Tibial nerve (tissue), 4 donors: ENCODE measurements at regions not wholly inside any gene's neighbourhood (a gene's known extent, or its start where the extent isn't known, plus 50 kb on each side); places are given as distances from the start of the nearest gene placed in this dataset.

Experiments used
- CTCF ChIP-seq, 5 experiments: fragments of 200-600 bp in 3 of 5; fragments of 450-650 bp in 2 of 5; sonication (generic) in 3 of 5; IDR thresholded peaks; one replicate each; pipeline ENCODE4 v1.5.1; 2016 to 2019; ENCODE audit warnings: antibody characterized with exemption in 5 of 5, mild to moderate bottlenecking in 3 of 5, moderate library complexity in 2 of 5
- EP300 ChIP-seq, 2 donors: sonication (generic); formaldehyde crosslinking; IDR thresholded peaks; one replicate each; pipeline ENCODE4 v1.6.1; 2017; ENCODE audit warnings: antibody characterized with exemption in 2 of 2, mild to moderate bottlenecking in 1 of 2

DNA sequence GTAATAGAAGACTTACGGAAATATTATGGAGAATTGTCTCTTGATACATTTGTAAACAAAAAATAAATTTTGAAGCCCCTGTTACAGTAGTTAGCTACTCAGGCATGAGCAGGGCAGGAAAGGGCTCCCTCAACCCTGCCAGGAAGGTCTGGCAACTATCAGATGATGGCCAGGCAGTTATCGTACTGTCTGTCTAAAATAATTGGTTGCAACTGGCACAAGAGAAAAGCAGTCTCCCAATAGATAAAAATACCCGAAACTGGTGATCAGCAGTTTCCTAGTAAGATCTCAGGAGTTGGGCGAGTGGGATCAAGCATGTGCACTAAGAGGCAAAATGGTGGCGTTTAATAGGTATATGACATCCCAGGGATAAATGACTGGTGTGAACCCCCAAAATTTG lies 1336.3 kb downstream of the C4orf33 start:
- no peak for TF ChIP-seq EP300 (IDR thresholded peaks at IDR 0.05)
- no peak for TF ChIP-seq CTCF (IDR thresholded peaks at IDR 0.05)
